ENCODE measurements at regions not wholly inside any gene's neighbourhood (a gene's known extent, or its start where the extent isn't known, plus 50 kb on each side); places are given as distances from the start of the nearest gene placed in this dataset.
"Not testable (repeated sequence)": the region's sequence is repeated elsewhere in the genome, so short reads cannot be mapped to it uniquely, and the experiment has no call there.

GRCh38 chr12:125860672-125861288 lies 795.5 kb downstream of the AACS start:
- H3K27me3 Mint-ChIP-seq = peaks cover 9% of the 10 kb centered on the region
- H3K36me3 Mint-ChIP-seq = no peaks in the 10 kb centered on the region
- no peaks in the 10 kb centered on the region for H3K4me1 Mint-ChIP-seq (ENCODE audit: low read depth)
- H3K9me3 Mint-ChIP-seq (ENCODE audit: low read depth) = peaks cover 6% of the 10 kb centered on the region
- no peak overlapping the region for H3K4me3 Mint-ChIP-seq
- H3K27ac Mint-ChIP-seq = no peak overlapping the region

DNA sequence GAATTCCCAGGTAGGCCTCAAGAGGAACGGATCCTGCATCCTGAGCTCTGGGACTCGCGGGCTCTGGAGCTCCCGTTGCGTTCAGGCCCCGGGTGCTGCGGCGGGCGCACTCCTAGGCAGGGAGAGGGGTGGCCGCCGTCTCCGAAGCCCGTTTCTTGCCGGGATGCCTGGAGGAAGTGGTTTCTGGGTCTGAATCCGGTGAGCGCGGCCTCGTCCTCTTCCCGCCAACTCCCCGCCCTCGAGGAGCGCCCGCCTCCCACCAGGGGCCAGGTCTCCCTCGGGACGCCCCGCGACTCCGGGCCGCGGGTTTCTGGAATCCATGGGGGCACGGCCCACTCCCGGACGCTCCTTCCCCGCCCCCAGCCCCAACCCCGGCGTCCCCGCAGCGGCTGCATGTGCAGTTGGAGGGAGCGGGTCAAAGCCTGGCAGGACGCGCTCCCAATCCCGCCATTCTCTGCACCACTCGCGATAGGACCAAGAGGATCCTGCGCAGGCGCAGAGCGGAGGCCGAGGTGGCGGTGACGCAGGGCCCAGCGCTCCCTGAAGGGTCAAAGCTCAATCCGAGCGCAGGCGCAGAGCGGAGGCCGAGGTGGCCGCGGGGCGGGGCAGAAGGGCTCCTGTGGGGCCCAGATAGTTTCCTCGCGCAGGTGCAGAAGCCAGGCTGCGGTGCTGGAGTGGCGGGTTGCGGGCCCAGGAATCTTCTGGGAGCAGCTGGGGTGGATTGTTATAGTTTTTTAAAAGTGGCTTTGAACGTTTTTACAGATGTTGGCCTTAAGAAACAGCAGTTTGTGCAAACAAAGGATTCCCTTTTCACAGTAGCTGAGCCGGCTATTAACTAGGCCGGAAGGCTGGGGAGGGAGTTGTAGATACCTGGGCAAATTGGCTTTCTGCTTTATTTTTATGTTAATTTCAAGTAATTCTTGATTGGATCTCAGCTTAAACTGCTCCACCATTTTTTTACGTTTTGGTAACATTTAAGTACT lies 796.4 kb downstream of the AACS start:
- Mint-ChIP-seq H3K27ac (no peak overlapping the region), H3K36me3 (no peaks in the 10 kb centered on the region), H3K9me3 (ENCODE audit: low read depth) (peaks cover 6% of the 10 kb centered on the region), H3K4me3 (no peak overlapping the region), H3K27me3 (peaks cover 9% of the 10 kb centered on the region), H3K4me1 (ENCODE audit: low read depth) (no peaks in the 10 kb centered on the region)

DNA sequence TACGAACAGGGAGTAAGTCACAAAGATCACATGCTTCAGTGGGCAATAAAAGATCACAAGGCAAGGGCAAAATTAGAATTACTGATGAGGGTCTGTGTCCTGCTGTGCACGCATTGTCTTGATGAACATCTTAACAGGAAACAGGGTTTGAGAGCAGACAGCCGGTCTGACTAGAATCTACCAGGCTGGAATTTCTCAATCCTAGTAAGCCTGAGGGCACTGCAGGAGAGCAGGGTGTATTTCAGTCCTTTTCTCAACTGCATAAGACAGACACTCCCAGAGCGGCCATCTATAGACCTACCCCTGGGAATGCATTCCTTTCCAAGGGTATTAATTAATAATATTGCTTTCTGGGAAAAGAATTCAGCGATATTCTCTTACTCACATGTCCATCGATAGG lies 800.0 kb downstream of the AACS start:
- H3K4me1 Mint-ChIP-seq (ENCODE audit: low read depth); H3K9me3 Mint-ChIP-seq (ENCODE audit: low read depth); H3K27me3 Mint-ChIP-seq; H3K27ac Mint-ChIP-seq; H3K4me3 Mint-ChIP-seq; H3K36me3 Mint-ChIP-seq: not testable (repeated sequence)

- Mint-ChIP-seq H3K36me3 (no peaks in the 10 kb centered on the region), H3K27ac (no peak overlapping the region), H3K27me3 (no peaks in the 10 kb centered on the region), H3K9me3 (ENCODE audit: low read depth) (no peaks in the 10 kb centered on the region), H3K4me1 (ENCODE audit: low read depth) (no peaks in the 10 kb centered on the region), H3K4me3 (no peak overlapping the region)
Observed at GRCh38 chr12:125871811-125872594, 806.8 kb downstream of the AACS start.

- Mint-ChIP-seq H3K4me3 (no peak overlapping the region), H3K9me3 (ENCODE audit: low read depth) (no peaks in the 10 kb centered on the region), H3K27ac (no peak overlapping the region), H3K27me3 (no peaks in the 10 kb centered on the region), H3K4me1 (ENCODE audit: low read depth) (no peaks in the 10 kb centered on the region), H3K36me3 (no peaks in the 10 kb centered on the region)
Observed at GRCh38 chr12:125873016-125873415, 807.8 kb downstream of the AACS start.

DNA sequence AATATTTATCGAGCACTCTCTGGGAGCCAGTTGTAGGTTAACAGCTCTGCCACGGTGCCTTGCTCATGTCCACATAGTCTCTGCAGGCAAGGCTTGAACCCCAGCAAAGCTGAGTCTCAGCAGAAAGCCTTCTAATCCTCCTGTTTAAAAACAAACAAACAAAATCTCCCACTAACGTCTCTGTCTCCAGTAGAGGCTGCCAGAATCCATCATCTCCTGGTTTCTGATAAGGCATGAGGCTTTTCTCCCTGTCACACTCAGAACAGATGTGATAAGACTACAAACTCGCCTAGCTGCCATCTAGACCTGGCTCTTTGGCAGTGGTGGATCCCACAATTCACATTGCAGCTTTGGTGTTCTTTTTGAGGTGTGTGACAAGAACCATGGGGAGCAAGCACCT lies 813.2 kb downstream of the AACS start:
- no peaks in the 10 kb centered on the region for H3K27me3 Mint-ChIP-seq
- no peaks in the 10 kb centered on the region for H3K36me3 Mint-ChIP-seq
- no peaks in the 10 kb centered on the region for H3K9me3 Mint-ChIP-seq (ENCODE audit: low read depth)
- H3K4me3 Mint-ChIP-seq = no peak overlapping the region
- H3K4me1 Mint-ChIP-seq (ENCODE audit: low read depth) = no peaks in the 10 kb centered on the region
- H3K27ac Mint-ChIP-seq = no peak overlapping the region

DNA sequence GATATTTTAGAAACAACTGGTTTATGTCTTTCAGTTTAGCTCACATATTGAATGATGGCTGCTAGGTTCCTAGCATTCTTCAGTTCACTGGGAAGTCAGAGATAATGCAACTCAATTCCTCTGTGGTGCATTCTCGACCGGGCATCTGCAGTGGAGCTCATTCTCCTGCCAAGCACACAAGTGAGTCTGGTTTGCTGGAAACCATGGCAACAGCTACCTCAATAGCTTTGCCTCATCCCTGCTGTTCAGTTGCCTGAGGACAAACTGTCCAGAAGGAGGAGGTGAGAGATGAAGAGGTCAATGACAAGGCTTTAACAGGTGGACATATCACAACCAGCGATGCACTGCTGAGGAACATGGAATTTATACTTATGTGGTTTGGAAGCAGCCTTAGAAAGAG lies 816.9 kb downstream of the AACS start:
- no peaks in the 10 kb centered on the region for H3K9me3 Mint-ChIP-seq (ENCODE audit: low read depth)
- H3K4me1 Mint-ChIP-seq (ENCODE audit: low read depth) = no peaks in the 10 kb centered on the region
- no peak overlapping the region for H3K27ac Mint-ChIP-seq
- H3K4me3 Mint-ChIP-seq = no peak overlapping the region
- no peaks in the 10 kb centered on the region for H3K36me3 Mint-ChIP-seq
- peaks cover 1% of the 10 kb centered on the region for H3K27me3 Mint-ChIP-seq

GRCh38 chr12:125888921-125889320 lies 823.7 kb downstream of the AACS start:
- Mint-ChIP-seq H3K36me3 (no peaks in the 10 kb centered on the region), H3K9me3 (ENCODE audit: low read depth) (no peaks in the 10 kb centered on the region), H3K4me3 (no peak overlapping the region), H3K4me1 (ENCODE audit: low read depth) (no peaks in the 10 kb centered on the region), H3K27me3 (peaks cover 5% of the 10 kb centered on the region), H3K27ac (no peak overlapping the region)

DNA sequence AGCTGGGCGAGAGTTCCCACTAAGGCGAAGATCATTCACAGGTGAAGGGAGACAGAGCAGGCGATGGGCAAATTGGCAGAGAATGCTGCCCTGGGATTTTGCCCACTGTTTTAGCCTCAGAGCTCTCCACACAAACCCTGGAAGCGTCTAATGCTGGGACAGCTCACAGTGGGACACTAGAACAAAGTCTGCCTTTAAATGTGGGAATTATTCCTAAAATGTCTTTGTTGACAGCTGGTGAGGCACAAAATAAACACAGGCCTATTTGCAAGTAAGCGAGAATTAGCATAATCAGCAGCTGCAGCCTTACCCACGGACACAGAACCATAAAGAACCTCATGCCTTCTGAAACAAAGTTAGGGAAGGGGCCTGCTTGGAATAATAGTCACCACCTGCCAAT lies 824.5 kb downstream of the AACS start:
- Mint-ChIP-seq H3K27me3 (peaks cover 5% of the 10 kb centered on the region), H3K4me1 (ENCODE audit: low read depth) (no peaks in the 10 kb centered on the region)

GRCh38 chr12:125890366-125890905 lies 825.2 kb downstream of the AACS start:
- no peak overlapping the region for H3K27ac Mint-ChIP-seq
- no peaks in the 10 kb centered on the region for H3K36me3 Mint-ChIP-seq
- no peaks in the 10 kb centered on the region for H3K4me1 Mint-ChIP-seq (ENCODE audit: low read depth)
- no peaks in the 10 kb centered on the region for H3K9me3 Mint-ChIP-seq (ENCODE audit: low read depth)
- H3K27me3 Mint-ChIP-seq = peaks cover 5% of the 10 kb centered on the region
- H3K4me3 Mint-ChIP-seq = no peak overlapping the region

More for the DNA sequence above, 824.5 kb downstream of the AACS start:
- no peaks in the 10 kb centered on the region for H3K9me3 Mint-ChIP-seq (ENCODE audit: low read depth)
- H3K36me3 Mint-ChIP-seq = no peaks in the 10 kb centered on the region
- no peak overlapping the region for H3K27ac Mint-ChIP-seq
- H3K4me3 Mint-ChIP-seq = no peak overlapping the region

DNA sequence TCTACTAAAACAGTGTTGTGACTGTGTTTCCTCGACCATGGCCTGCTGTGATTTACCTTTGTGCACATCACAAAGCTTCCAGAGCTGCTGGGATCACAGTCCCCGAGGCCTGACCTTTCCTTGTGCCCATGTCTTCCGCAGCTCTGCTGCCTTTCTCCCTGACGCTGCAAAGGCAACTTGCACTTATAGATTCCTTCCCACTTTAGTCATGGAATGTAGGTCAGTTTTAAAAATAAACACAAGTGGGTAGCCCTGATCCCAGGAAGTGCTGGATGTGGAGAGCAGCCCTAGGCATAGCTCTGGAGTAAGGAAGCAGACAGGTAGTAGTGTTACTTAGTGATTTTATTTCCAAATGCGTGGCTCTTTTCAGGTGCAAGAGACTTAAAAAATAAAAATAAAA lies 825.7 kb downstream of the AACS start:
- Mint-ChIP-seq H3K4me3 (no peak overlapping the region), H3K4me1 (ENCODE audit: low read depth) (no peaks in the 10 kb centered on the region), H3K9me3 (ENCODE audit: low read depth) (no peaks in the 10 kb centered on the region), H3K27ac (no peak overlapping the region), H3K27me3 (peaks cover 5% of the 10 kb centered on the region), H3K36me3 (no peaks in the 10 kb centered on the region)

DNA sequence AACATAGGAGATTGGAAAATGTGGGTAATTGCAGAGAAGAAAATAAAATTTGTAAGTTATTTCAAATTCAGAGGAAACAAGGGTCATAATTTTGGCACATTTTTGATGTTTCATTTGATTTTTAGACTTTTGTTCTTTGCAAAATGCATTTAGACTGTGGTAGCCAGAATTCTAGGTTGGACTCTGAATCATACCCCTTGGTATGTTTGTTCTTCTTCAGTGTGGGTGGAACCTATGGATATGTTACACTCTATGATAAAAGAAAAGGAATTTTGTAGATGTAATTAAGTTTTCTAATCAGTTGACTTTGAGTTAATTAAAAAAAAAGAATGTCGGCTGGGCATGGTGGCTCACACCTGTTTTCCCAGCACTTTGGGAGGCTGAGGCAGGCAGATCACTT lies 827.0 kb downstream of the AACS start:
- Mint-ChIP-seq H3K27me3 (peaks cover 4% of the 10 kb centered on the region), H3K36me3 (no peaks in the 10 kb centered on the region), H3K4me1 (ENCODE audit: low read depth) (no peaks in the 10 kb centered on the region), H3K9me3 (ENCODE audit: low read depth) (no peaks in the 10 kb centered on the region), H3K4me3 (no peak overlapping the region), H3K27ac (no peak overlapping the region)

GRCh38 chr12:125902991-125903390 lies 837.8 kb downstream of the AACS start:
- Mint-ChIP-seq H3K27me3 (no peaks in the 10 kb centered on the region), H3K36me3 (no peaks in the 10 kb centered on the region), H3K27ac (no peak overlapping the region), H3K4me3 (no peak overlapping the region), H3K4me1 (ENCODE audit: low read depth) (no peaks in the 10 kb centered on the region), H3K9me3 (ENCODE audit: low read depth) (no peaks in the 10 kb centered on the region)

DNA sequence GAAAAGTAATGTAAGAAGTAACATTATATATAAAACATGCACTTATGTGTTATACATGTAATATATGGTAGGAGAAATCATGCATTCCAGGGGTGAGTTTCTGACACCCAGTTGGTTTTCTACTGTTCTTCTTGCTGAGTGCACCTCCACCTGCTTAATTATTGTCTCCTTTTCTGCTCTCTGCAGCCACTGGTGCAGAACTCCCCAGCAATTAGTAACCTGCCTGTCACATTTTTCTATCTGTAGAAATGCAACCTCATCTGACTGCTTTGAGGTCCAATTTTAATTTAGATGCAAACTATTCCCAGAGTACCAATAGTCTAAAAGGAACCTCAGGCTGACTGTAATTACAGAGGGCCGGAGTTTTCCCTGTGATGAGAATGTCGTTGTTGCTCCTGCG lies 842.1 kb downstream of the AACS start:
- no peak overlapping the region for H3K4me3 Mint-ChIP-seq
- no peaks in the 10 kb centered on the region for H3K9me3 Mint-ChIP-seq (ENCODE audit: low read depth)
- H3K4me1 Mint-ChIP-seq (ENCODE audit: low read depth) = no peaks in the 10 kb centered on the region
- H3K27ac Mint-ChIP-seq = no peak overlapping the region
- no peaks in the 10 kb centered on the region for H3K27me3 Mint-ChIP-seq
- H3K36me3 Mint-ChIP-seq = no peaks in the 10 kb centered on the region
